ENCODE measurements at regions not wholly inside any gene's neighbourhood (a gene's known extent, or its start where the extent isn't known, plus 50 kb on each side); places are given as distances from the start of the nearest gene placed in this dataset.

GRCh38 chr13:111476197-111476596, 155.8 kb downstream of the TEX29 start:
- Histone ChIP-seq H3K9ac (no peak overlapping the region), H3K4me3 (ENCODE audit: low read depth, low read length) (no peak overlapping the region), H3K27ac (no peak overlapping the region), H3K36me3 (ENCODE audit: control insufficient read depth, insufficient read depth, low read length) (no peaks in the 10 kb centered on the region), H3K9me3 (ENCODE audit: control insufficient read depth, low read length) (no peaks in the 10 kb centered on the region), H2AFZ (no peak overlapping the region), H3K4me1 (no peaks in the 10 kb centered on the region), H3K79me2 (no peaks in the 10 kb centered on the region), H3K4me2 (ENCODE audit: low read length) (no peak overlapping the region), H3K27me3 (ENCODE audit: control insufficient read depth, insufficient read depth, low read length) (no peaks in the 10 kb centered on the region)
- TF ChIP-seq CTCF (IDR thresholded peaks at IDR 0.05) = no peak

- H3K4me3 ChIP-seq (ENCODE audit: low read depth, low read length) = no peak overlapping the region
- no peaks in the 10 kb centered on the region for H3K4me1 ChIP-seq
These were observed 159.0 kb downstream of the TEX29 start for GRCh38 chr13:111479412-111479811.

GRCh38 chr13:111480503-111480902, 160.1 kb downstream of the TEX29 start:
- no peaks in the 10 kb centered on the region for H3K27me3 ChIP-seq (ENCODE audit: control insufficient read depth, insufficient read depth, low read length)
- H3K36me3 ChIP-seq (ENCODE audit: control insufficient read depth, insufficient read depth, low read length) = no peaks in the 10 kb centered on the region
- H3K9me3 ChIP-seq (ENCODE audit: control insufficient read depth, low read length) = no peaks in the 10 kb centered on the region
- H2AFZ ChIP-seq = no peak overlapping the region
- H3K4me1 ChIP-seq = no peaks in the 10 kb centered on the region
- H3K4me2 ChIP-seq (ENCODE audit: low read length) = no peak overlapping the region
- no peak overlapping the region for H3K27ac ChIP-seq
- no peak for TF ChIP-seq CTCF (IDR thresholded peaks at IDR 0.05)
- H3K79me2 ChIP-seq = no peaks in the 10 kb centered on the region
- H3K9ac ChIP-seq = no peak overlapping the region
- no peak overlapping the region for H3K4me3 ChIP-seq (ENCODE audit: low read depth, low read length)

More at GRCh38 chr13:111479412-111479811, 159.0 kb downstream of the TEX29 start:
- Histone ChIP-seq H3K27ac (no peak overlapping the region), H3K36me3 (ENCODE audit: control insufficient read depth, insufficient read depth, low read length) (no peaks in the 10 kb centered on the region), H3K27me3 (ENCODE audit: control insufficient read depth, insufficient read depth, low read length) (no peaks in the 10 kb centered on the region), H3K4me2 (ENCODE audit: low read length) (no peak overlapping the region), H3K9ac (no peak overlapping the region), H2AFZ (no peak overlapping the region), H3K9me3 (ENCODE audit: control insufficient read depth, low read length) (no peaks in the 10 kb centered on the region), H3K79me2 (no peaks in the 10 kb centered on the region)
- TF ChIP-seq CTCF (IDR thresholded peaks at IDR 0.05) = no peak

GRCh38 chr13:111480976-111481375, 160.5 kb downstream of the TEX29 start:
- H2AFZ ChIP-seq = no peak overlapping the region
- no peaks in the 10 kb centered on the region for H3K79me2 ChIP-seq
- no peaks in the 10 kb centered on the region for H3K4me1 ChIP-seq
- H3K27me3 ChIP-seq (ENCODE audit: control insufficient read depth, insufficient read depth, low read length) = no peaks in the 10 kb centered on the region
- no peak overlapping the region for H3K9ac ChIP-seq
- no peaks in the 10 kb centered on the region for H3K9me3 ChIP-seq (ENCODE audit: control insufficient read depth, low read length)
- H3K4me2 ChIP-seq (ENCODE audit: low read length) = no peak overlapping the region
- H3K27ac ChIP-seq = no peak overlapping the region
- no peak overlapping the region for H3K4me3 ChIP-seq (ENCODE audit: low read depth, low read length)
- no peaks in the 10 kb centered on the region for H3K36me3 ChIP-seq (ENCODE audit: control insufficient read depth, insufficient read depth, low read length)
- TF ChIP-seq CTCF (IDR thresholded peaks at IDR 0.05) = no peak

- H2AFZ ChIP-seq = no peak overlapping the region
- H3K27me3 ChIP-seq (ENCODE audit: control insufficient read depth, insufficient read depth, low read length) = no peaks in the 10 kb centered on the region
- no peak overlapping the region for H3K27ac ChIP-seq
- no peaks in the 10 kb centered on the region for H3K36me3 ChIP-seq (ENCODE audit: control insufficient read depth, insufficient read depth, low read length)
- no peak for TF ChIP-seq CTCF (IDR thresholded peaks at IDR 0.05)
- H3K9me3 ChIP-seq (ENCODE audit: control insufficient read depth, low read length) = no peaks in the 10 kb centered on the region
- H3K4me3 ChIP-seq (ENCODE audit: low read depth, low read length) = no peak overlapping the region
- H3K4me2 ChIP-seq (ENCODE audit: low read length) = no peak overlapping the region
- H3K9ac ChIP-seq = no peak overlapping the region
- H3K79me2 ChIP-seq = no peaks in the 10 kb centered on the region
- H3K4me1 ChIP-seq = no peaks in the 10 kb centered on the region
These were observed 161.7 kb downstream of the TEX29 start for GRCh38 chr13:111482126-111482525.
